HepG2 (cell line): ENCODE measurements at regions not wholly inside any gene's neighbourhood (a gene's known extent, or its start where the extent isn't known, plus 50 kb on each side); places are given as distances from the start of the nearest gene placed in this dataset.

Experiments
- ATAC-seq: fragments of 200-7000 bp; cut with Tn5 transposase; 3 replicates; pipeline ENCODE4 v1.9.1; 2020; ENCODE audit warnings: mild to moderate bottlenecking, moderate library complexity
- BruUV-seq: library from RNA; stranded (reverse); fragments of 400-500 nt; replicated peaks from 2 replicates; lab custom pipeline; 2021; lab: Mats Ljungman, UMichigan
- CTCF ChIA-PET: fragments of 300-600 bp; formaldehyde crosslinking; extraction: SDS; loops from one replicate; lab custom pipeline; 2021; ENCODE audit warnings: low total read pairs, inconsistent platforms, low intra/inter-chr PET ratio; lab: Yijun Ruan, JAX
- POLR2A ChIA-PET: fragments of 350-600 bp; sonication (Branson Sonifier 250); formaldehyde crosslinking; loops from one replicate; lab custom pipeline; 2020; ENCODE audit warnings: antibody characterized with exemption, inconsistent platforms; lab: Yijun Ruan, JAX
- DNase-seq: peaks from one replicate; pipeline ENCODE4 v3.0.0-alpha.2; 2015; ENCODE audit warnings: low spot score
- FAIRE-seq: peaks from 3 replicates; lab custom pipeline; 2011; peaks lifted over from hg19 to GRCh38; lab: Jason Lieb, UNC
- H2AFZ ChIP-seq: one replicate; pipeline ENCODE4 v1.6.1; 2011; ENCODE audit warnings: low read length, inconsistent platforms
- H3K27ac ChIP-seq: fragments of 300-600 bp; 3 replicates; pipeline ENCODE4 v1.8.0; 2011; ENCODE audit warnings: mixed run types, mild to moderate bottlenecking, mixed read lengths, low read length, inconsistent platforms; ENCODE audit not compliant: insufficient read depth; ENCODE audit errors: extremely low read length
- H3K27me3 ChIP-seq, 2 experiments: fragments of 200-600 bp in 1 of 2; 2 replicates in 1 of 2; 3 replicates in 1 of 2; pipeline versions ENCODE4 v1.6.0 to v1.8.0; 2011; ENCODE audit warnings: low read length in 2 of 2, mild to moderate bottlenecking in 2 of 2, moderate library complexity in 2 of 2, inconsistent platforms in 1 of 2; ENCODE audit not compliant: insufficient read depth in 2 of 2, control insufficient read depth in 1 of 2
- H3K36me3 ChIP-seq, 2 experiments: fragments of 200-600 bp in 1 of 2; replicated peaks in 1 of 2; 2 replicates in 1 of 2; 3 replicates in 1 of 2; pipeline versions ENCODE4 v1.5.1 to v1.8.0; 2011; ENCODE audit warnings: low read length in 2 of 2, inconsistent platforms in 1 of 2; ENCODE audit not compliant: insufficient read depth in 2 of 2, control insufficient read depth in 1 of 2
- H3K4me1 ChIP-seq: 2 replicates; pipeline ENCODE4 v1.5.1; 2012; ENCODE audit warnings: low read length, inconsistent platforms; ENCODE audit not compliant: insufficient read depth
- H3K4me2 ChIP-seq: 2 replicates; pipeline ENCODE4 v1.6.0; 2011; ENCODE audit warnings: low read depth, low read length, inconsistent platforms
- H3K4me3 ChIP-seq, 3 experiments: fragments of 200-600 bp in 1 of 3; sonication (generic), shearing (Covaris generic) in 1 of 3; replicated peaks in 1 of 3; 2 replicates each; pipeline ENCODE4 v1.5.1; 2011 to 2016; ENCODE audit warnings: low read length in 3 of 3, inconsistent platforms in 2 of 3, low read depth in 2 of 3, mild to moderate bottlenecking in 2 of 3, control low read depth in 1 of 3, mixed read lengths in 1 of 3; ENCODE audit not compliant: insufficient read depth in 1 of 3
- H3K79me2 ChIP-seq: one replicate; pipeline ENCODE4 v1.6.1; 2011; ENCODE audit warnings: low read length, inconsistent platforms; ENCODE audit not compliant: insufficient read depth
- H3K9ac ChIP-seq: 2 replicates; pipeline ENCODE4 v1.6.0; 2011; ENCODE audit warnings: mild to moderate bottlenecking, low read depth, low read length, inconsistent platforms; ENCODE audit not compliant: insufficient read depth
- H3K9me3 ChIP-seq: 2 replicates; pipeline ENCODE4 v1.5.1; 2012; ENCODE audit warnings: mild to moderate bottlenecking, low read length
- H4K20me1 ChIP-seq: 2 replicates; pipeline ENCODE4 v1.6.0; 2011; ENCODE audit warnings: inconsistent platforms, mild to moderate bottlenecking, low read length, moderate library complexity; ENCODE audit not compliant: insufficient read depth
- ATF7-NPFF ChIP-seq: sonication (generic); formaldehyde crosslinking; IDR thresholded peaks from 2 replicates; pipeline ENCODE4 v1.8.1; 2023; ENCODE audit warnings: mild to moderate bottlenecking, low read depth, missing genetic modification reagents, moderate library complexity
- HDAC1 ChIP-seq: sonication (generic); formaldehyde crosslinking; IDR thresholded peaks from 2 replicates; pipeline ENCODE4 v1.5.1; 2020; ENCODE audit warnings: mild to moderate bottlenecking, missing genetic modification reagents
- PCBP1 ChIP-seq: fragments of 200-400 bp; formaldehyde crosslinking; IDR thresholded peaks from 2 replicates; pipeline ENCODE4 v1.6.1; 2017; ENCODE audit warnings: mild to moderate bottlenecking, low read depth, low read length, borderline replicate concordance
- PCBP2 ChIP-seq: fragments of 200-400 bp; formaldehyde crosslinking; optimal IDR thresholded peaks from 2 replicates; pipeline ENCODE3; 2018; ENCODE audit warnings: low read length, low read depth; ENCODE audit not compliant: poor library complexity, severe bottlenecking
- SP2 ChIP-seq: sonication (generic); formaldehyde crosslinking; IDR thresholded peaks from 2 replicates; pipeline ENCODE4 v1.5.1; 2020; ENCODE audit warnings: mild to moderate bottlenecking, missing genetic modification reagents
- ZFP36 ChIP-seq: fragments of 150-350 bp; IDR thresholded peaks from 2 replicates; pipeline ENCODE4 v1.6.1; 2018; ENCODE audit warnings: borderline replicate concordance, low read length, low read depth; ENCODE audit not compliant: partially characterized antibody
- ZNF713 ChIP-seq: sonication (generic); formaldehyde crosslinking; IDR thresholded peaks from 2 replicates; pipeline ENCODE4 v1.4.0; 2020; ENCODE audit warnings: mild to moderate bottlenecking, missing genetic modification reagents
- ZNF83 ChIP-seq: sonication (generic); formaldehyde crosslinking; IDR thresholded peaks from 2 replicates; pipeline ENCODE4 v1.4.0; 2020; ENCODE audit warnings: missing genetic modification reagents, mild to moderate bottlenecking, borderline replicate concordance
- ZSCAN25 ChIP-seq: sonication (generic); formaldehyde crosslinking; IDR thresholded peaks from 2 replicates; pipeline ENCODE4 v1.8.0; 2022; ENCODE audit warnings: mild to moderate bottlenecking, missing genetic modification reagents
- WGBS: methylation state at CpG from one replicate; pipeline ENCODE4 v1.1.6; 2017; ENCODE audit warnings: low lambda C conversion rate; 5-methylcytosine and 5-hydroxymethylcytosine counted together
- in situ Hi-C: cut with HindIII; loops from 2 replicates; pipeline ENCODE4 v1.10.0; 2017; ENCODE audit warnings: low pct_unique_long_range_greater_than_20kb; ENCODE audit not compliant: extremely low pct_ligation_motif_present
- intact Hi-C: fragments of 100-400 bp; cut with micrococcal nuclease; formaldehyde crosslinking; loops from one replicate; pipeline ENCODE4 v1.10.0; 2022; ENCODE audit not compliant: unreplicated experiment
- TF ChIP-seq, protein P1 (sequence below): sonication (generic); formaldehyde crosslinking; conservative IDR thresholded peaks from 2 replicates; pipeline ENCODE4 v1.5.0; 2020; ENCODE audit warnings: missing genetic modification reagents
- TF ChIP-seq, protein P2 (sequence below): sonication (generic); formaldehyde crosslinking; IDR thresholded peaks from 2 replicates; pipeline ENCODE4 v1.9.0; 2021; ENCODE audit warnings: mild to moderate bottlenecking, missing genetic modification reagents

DNA sequence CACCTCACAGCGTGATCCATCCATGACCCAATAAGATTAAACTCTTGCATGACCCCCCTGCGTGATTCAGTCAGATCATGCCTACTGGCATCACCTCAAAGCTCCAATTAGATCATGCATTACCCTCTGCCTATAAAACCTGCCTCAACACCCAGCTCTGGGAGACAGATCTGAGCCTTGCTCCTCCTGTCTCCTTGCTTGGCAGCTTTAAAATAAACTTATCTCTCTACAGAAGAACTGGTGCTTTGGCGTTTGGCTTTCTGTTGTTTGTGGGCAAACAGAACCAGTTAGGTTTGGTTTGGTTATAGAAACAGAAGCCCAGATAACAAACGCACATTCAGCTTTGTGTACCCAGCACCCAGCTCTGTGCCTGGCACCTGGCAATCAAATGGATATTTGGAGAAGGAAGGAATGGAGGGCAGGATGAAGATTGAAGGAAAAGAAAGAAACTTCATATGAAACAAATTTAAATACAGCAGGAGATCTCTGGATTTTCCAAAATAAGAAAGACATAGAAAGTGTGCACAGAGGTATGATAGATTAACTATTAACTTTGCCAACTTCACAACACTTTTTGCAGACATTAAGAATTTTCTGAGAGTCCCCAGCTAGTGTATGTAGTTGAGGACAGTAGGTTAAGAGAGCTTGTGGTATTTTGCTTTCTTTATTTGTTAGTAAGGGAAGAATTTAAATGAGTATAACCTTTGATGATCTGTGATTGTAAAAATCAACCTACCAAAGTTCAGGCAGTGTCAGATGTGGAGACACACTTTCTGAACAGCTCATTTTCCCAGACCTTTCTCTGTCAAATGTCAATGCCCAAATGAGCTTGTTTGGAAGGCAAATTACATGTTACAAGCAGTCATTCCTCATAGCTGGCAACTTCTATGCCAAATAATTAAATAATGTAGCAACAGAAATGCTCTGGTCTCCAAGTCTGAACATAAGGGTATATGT, 102.1 kb upstream of the ASTN2 start:
- Histone ChIP-seq H3K4me3 (no peak overlapping the region), H3K36me3 (no peaks in the 10 kb centered on the region), H2AFZ (no peak overlapping the region), H3K27ac (no peak overlapping the region)
- POLR2A ChIA-PET, result no interaction called here
- intact Hi-C loops, result no loop called here
- in situ Hi-C loops, result no loop called here
- no peak for DNase-seq
- TF ChIP-seq ZFP36 (no peak), ATF7-NPFF (CRISPR knock-in tag) (no peak), HDAC1 (no peak), ZNF83 (no peak), PCBP1 (no peak), SP2 (no peak), ZSCAN25 (CRISPR knock-in tag) (no peak), ZNF713 (CRISPR knock-in tag) (no peak), PCBP2 (no peak)
- TF ChIP-seq, protein P1, sequence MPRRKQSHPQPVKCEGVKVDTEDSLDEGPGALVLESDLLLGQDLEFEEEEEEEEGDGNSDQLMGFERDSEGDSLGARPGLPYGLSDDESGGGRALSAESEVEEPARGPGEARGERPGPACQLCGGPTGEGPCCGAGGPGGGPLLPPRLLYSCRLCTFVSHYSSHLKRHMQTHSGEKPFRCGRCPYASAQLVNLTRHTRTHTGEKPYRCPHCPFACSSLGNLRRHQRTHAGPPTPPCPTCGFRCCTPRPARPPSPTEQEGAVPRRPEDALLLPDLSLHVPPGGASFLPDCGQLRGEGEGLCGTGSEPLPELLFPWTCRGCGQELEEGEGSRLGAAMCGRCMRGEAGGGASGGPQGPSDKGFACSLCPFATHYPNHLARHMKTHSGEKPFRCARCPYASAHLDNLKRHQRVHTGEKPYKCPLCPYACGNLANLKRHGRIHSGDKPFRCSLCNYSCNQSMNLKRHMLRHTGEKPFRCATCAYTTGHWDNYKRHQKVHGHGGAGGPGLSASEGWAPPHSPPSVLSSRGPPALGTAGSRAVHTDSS (CRISPR knock-in tag), result no peak
- TF ChIP-seq, protein P2, sequence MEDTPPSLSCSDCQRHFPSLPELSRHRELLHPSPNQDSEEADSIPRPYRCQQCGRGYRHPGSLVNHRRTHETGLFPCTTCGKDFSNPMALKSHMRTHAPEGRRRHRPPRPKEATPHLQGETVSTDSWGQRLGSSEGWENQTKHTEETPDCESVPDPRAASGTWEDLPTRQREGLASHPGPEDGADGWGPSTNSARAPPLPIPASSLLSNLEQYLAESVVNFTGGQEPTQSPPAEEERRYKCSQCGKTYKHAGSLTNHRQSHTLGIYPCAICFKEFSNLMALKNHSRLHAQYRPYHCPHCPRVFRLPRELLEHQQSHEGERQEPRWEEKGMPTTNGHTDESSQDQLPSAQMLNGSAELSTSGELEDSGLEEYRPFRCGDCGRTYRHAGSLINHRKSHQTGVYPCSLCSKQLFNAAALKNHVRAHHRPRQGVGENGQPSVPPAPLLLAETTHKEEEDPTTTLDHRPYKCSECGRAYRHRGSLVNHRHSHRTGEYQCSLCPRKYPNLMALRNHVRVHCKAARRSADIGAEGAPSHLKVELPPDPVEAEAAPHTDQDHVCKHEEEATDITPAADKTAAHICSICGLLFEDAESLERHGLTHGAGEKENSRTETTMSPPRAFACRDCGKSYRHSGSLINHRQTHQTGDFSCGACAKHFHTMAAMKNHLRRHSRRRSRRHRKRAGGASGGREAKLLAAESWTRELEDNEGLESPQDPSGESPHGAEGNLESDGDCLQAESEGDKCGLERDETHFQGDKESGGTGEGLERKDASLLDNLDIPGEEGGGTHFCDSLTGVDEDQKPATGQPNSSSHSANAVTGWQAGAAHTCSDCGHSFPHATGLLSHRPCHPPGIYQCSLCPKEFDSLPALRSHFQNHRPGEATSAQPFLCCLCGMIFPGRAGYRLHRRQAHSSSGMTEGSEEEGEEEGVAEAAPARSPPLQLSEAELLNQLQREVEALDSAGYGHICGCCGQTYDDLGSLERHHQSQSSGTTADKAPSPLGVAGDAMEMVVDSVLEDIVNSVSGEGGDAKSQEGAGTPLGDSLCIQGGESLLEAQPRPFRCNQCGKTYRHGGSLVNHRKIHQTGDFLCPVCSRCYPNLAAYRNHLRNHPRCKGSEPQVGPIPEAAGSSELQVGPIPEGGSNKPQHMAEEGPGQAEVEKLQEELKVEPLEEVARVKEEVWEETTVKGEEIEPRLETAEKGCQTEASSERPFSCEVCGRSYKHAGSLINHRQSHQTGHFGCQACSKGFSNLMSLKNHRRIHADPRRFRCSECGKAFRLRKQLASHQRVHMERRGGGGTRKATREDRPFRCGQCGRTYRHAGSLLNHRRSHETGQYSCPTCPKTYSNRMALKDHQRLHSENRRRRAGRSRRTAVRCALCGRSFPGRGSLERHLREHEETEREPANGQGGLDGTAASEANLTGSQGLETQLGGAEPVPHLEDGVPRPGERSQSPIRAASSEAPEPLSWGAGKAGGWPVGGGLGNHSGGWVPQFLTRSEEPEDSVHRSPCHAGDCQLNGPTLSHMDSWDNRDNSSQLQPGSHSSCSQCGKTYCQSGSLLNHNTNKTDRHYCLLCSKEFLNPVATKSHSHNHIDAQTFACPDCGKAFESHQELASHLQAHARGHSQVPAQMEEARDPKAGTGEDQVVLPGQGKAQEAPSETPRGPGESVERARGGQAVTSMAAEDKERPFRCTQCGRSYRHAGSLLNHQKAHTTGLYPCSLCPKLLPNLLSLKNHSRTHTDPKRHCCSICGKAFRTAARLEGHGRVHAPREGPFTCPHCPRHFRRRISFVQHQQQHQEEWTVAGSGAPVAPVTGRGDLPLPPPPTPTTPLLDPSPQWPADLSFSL (CRISPR knock-in tag), result no peak
- TF ChIP-seq, all 625 proteins: peak for 0
- no peak for ATAC-seq
- Histone ChIP-seq H4K20me1 (no peaks in the 10 kb centered on the region), H3K27me3 (no peaks in the 10 kb centered on the region), H3K4me1 (no peaks in the 10 kb centered on the region), H3K9ac (no peak overlapping the region), H3K79me2 (no peaks in the 10 kb centered on the region), H3K9me3 (no peaks in the 10 kb centered on the region), H3K4me2 (no peak overlapping the region)
- FAIRE-seq, result no peak
- CTCF ChIA-PET, result no interaction called here
- BruUV-seq, result no TSS peak
- WGBS, result 1% methylated on average over 3 of the region's 4 CpGs
